HUES48 (cell line): ENCODE measurements at regions not wholly inside any gene's neighbourhood (a gene's known extent, or its start where the extent isn't known, plus 50 kb on each side); places are given as distances from the start of the nearest gene placed in this dataset.

Experiments
- H3K27ac ChIP-seq: one replicate; pipeline ENCODE4 v1.7.0; 2013; ENCODE audit warnings: low read depth, low read length, inconsistent platforms
- H3K27me3 ChIP-seq: 2 replicates; pipeline ENCODE4 v1.6.1; 2013; ENCODE audit warnings: mild to moderate bottlenecking, low read length; ENCODE audit not compliant: control insufficient read depth, insufficient read depth
- H3K36me3 ChIP-seq: 2 replicates; pipeline ENCODE4 v1.6.1; 2013; ENCODE audit warnings: low read length; ENCODE audit not compliant: control insufficient read depth, insufficient read depth
- H3K4me1 ChIP-seq: 2 replicates; pipeline ENCODE4 v1.6.1; 2013; ENCODE audit warnings: mild to moderate bottlenecking, low read length; ENCODE audit not compliant: control insufficient read depth, insufficient read depth
- H3K4me3 ChIP-seq: 2 replicates; pipeline ENCODE4 v1.5.1; 2013; ENCODE audit warnings: mild to moderate bottlenecking, low read depth, low read length
- H3K9ac ChIP-seq: 2 replicates; pipeline ENCODE4 v1.6.1; 2013; ENCODE audit warnings: mild to moderate bottlenecking, low read depth, low read length, moderate library complexity
- H3K9me3 ChIP-seq: 2 replicates; pipeline ENCODE4 v1.6.1; 2013; ENCODE audit warnings: low read length; ENCODE audit not compliant: control insufficient read depth, insufficient read depth

DNA sequence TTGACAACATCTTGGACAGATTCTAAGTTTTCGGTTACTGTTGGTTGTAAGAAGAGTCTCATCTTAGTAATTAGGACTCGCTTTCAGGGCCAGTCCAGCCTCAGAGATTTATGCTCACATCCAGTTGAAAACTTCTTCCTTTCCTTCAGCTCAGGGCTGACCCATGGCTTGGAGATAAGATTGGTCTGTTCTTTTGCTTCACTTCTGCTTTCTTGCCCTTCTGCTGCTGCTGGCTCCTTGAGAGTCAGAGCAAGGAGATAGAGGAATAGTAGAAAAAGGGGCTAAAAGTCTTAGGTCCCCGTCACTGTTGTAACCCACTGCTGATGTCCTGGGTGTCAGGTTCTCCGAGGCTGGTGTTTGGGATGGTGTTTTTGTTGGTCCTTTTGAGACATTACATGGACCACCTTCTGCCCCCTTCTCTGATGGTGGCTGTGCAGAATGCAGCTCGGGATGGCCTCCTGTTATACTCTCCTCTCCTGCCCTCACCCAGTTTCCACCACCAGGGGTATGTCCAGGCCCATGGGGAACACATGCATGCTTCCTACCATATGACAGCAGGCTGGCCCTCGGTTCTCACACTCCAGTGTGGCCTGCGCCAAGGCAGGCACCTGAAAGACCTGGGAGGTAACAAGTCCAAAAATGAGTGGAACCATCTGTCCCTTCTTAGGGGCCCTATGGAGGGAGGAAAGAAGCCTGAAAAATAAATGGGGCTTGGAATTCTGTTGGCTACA, 67.8 kb upstream of the PCBD1 start:
- H3K36me3 ChIP-seq = no peaks in the 10 kb centered on the region
- no peak overlapping the region for H3K4me3 ChIP-seq
- H3K9ac ChIP-seq = no peak overlapping the region
- no peaks in the 10 kb centered on the region for H3K27me3 ChIP-seq
- H3K27ac ChIP-seq = no peak overlapping the region
- H3K4me1 ChIP-seq = no peaks in the 10 kb centered on the region
- no peaks in the 10 kb centered on the region for H3K9me3 ChIP-seq

DNA sequence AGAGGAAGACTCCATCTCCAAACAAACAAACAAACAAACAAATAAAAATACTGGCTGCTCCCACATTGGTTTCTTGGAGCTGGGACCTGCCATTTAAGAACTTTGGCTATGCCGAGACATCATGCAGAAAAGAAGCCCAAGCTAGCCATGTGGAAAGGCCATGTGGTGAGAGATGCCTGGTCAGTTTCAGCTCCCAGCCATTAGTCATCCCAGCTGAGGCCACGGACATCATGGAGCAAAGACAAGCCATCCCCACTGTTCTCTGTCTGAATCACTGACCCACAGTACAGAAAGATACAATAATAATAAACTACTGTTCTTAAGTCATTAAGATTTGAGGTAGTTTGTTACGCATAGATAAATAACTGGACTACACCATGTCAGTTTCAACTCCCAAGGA, 70.0 kb upstream of the PCBD1 start:
- Histone ChIP-seq H3K4me1 (no peaks in the 10 kb centered on the region), H3K27ac (no peak overlapping the region), H3K36me3 (no peaks in the 10 kb centered on the region), H3K27me3 (no peaks in the 10 kb centered on the region), H3K9me3 (no peaks in the 10 kb centered on the region), H3K9ac (no peak overlapping the region), H3K4me3 (no peak overlapping the region)

DNA sequence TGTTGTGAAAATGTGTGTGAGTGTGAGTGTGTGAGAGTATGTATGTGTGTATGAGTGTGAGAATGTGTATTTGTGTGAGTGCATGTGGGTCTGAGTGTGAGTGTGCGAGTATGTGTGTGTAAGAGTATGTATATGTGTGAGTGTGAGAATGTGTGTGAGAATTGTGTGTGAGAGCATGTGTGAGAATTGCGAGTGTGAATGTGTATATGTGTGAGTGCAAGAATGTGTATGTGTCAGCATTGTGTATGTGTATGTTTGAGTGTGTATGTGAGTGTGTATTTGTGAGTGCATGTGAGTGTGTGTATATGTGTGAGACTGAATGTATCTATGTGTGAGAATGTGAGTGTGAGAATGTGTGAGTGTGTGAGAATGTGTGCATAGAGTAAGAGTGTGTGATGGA, 72.0 kb upstream of the PCBD1 start:
- Histone ChIP-seq H3K9ac (no peak overlapping the region), H3K4me3 (no peak overlapping the region), H3K4me1 (no peaks in the 10 kb centered on the region), H3K27ac (no peak overlapping the region), H3K9me3 (no peaks in the 10 kb centered on the region), H3K36me3 (no peaks in the 10 kb centered on the region), H3K27me3 (no peaks in the 10 kb centered on the region)

DNA sequence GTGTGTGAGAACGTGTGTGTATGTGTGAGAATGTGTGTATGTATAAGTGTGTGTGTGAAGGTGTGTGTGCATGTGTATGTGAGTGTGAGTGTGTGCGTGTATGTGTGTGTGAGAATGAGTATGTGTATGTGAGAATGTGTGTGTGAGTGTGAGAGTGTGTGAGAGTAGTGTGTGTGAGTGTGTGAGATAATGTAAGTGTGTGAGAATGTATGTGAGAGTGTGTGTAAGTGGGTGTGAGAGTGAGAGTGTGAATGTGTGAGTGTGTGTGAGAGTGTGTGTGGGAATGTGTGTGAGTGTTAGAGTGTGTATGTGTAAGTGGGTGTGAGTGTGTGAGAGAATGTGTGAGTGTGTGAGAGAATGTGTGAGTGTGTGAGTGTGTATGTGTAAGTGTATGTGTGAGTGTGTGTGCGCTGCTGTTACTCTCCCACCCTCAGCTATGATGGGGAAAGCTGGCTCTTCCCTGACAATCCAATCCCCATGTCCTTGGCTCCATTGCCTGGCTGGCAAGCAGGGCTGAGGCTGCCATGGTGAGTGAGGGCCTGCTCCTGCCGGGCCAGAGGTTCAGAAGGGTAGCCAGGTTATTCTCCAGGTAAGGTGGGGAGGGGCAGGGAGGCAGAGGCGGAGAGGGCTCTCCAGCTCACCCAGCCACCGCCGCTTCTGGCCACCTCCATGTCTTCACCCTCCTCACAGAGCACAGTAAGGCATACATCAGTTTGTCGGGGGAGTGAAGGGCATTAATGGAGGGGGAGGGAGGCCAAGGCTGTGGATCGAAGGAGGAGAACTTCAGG, 72.6 kb upstream of the PCBD1 start:
- Histone ChIP-seq H3K4me3 (no peak overlapping the region), H3K36me3 (no peaks in the 10 kb centered on the region), H3K9ac (no peak overlapping the region), H3K4me1 (no peaks in the 10 kb centered on the region), H3K27ac (no peak overlapping the region), H3K27me3 (no peaks in the 10 kb centered on the region), H3K9me3 (no peaks in the 10 kb centered on the region)

DNA sequence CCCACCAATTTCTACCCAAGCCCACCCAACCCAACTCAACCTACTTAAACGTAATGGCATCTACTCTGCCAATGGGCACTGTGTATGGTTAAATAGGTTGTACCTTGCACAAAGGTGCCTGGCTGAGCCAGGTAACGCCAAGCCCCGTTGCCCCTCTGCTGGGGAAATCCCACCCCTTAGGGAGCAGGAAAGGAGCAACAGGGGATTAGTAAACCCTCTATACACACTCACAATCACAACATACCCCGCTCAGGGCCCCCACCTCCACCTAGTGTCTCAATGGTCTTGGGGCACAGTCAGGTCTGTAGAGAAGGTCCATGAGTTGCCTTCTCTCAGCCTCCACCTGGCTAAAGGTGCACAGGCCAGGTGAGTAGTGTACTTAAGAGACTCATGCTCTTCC, 74.3 kb upstream of the PCBD1 start:
- H3K9ac ChIP-seq = no peak overlapping the region
- no peaks in the 10 kb centered on the region for H3K36me3 ChIP-seq
- H3K27me3 ChIP-seq = no peaks in the 10 kb centered on the region
- H3K4me1 ChIP-seq = no peaks in the 10 kb centered on the region
- no peak overlapping the region for H3K4me3 ChIP-seq
- no peaks in the 10 kb centered on the region for H3K9me3 ChIP-seq
- no peak overlapping the region for H3K27ac ChIP-seq

DNA sequence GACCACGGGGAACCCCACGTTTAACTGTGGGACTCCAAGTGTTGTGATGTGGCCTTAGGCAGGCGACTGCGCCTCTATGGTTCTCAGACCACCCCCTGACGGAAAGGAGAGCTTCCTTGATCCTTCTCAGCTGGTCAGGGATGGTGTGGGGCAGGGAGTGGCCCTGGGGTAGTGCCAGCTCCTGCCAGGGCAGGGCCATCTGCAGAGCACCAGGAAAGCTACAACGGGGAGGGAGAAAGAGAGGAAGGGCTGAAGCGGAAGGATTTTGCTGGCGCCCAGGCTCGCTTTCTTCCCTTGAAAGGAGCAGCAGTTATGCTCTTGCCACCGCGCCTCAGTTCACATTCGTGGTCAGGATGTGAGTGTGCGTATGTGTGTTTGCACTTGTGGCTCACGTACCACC, 74.9 kb upstream of the PCBD1 start:
- Histone ChIP-seq H3K36me3 (no peaks in the 10 kb centered on the region), H3K9ac (no peak overlapping the region), H3K27me3 (no peaks in the 10 kb centered on the region), H3K27ac (no peak overlapping the region), H3K4me1 (no peaks in the 10 kb centered on the region), H3K4me3 (no peak overlapping the region), H3K9me3 (no peaks in the 10 kb centered on the region)

DNA sequence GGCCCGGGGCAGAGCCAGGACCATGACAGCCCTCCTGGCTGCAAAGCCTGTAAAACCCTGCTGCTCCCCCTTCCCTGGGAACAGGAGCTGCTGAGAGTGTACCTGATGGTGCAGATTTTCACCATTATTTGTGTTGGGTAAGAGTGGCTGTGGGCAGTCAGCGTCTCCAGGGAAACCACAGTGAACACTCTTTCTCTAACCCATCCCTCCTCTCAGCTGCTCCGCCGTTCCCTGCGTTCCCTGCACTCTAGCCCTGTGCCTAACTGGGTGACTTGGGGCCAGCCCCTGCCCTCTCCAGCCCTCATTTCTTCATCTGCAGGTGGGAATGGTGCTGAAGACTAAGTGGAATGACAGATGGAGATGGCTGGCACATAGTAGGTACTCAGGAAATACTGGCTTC, 75.9 kb upstream of the PCBD1 start:
- Histone ChIP-seq H3K4me1 (no peaks in the 10 kb centered on the region), H3K9ac (no peak overlapping the region), H3K27me3 (no peaks in the 10 kb centered on the region), H3K4me3 (no peak overlapping the region), H3K27ac (no peak overlapping the region), H3K9me3 (no peaks in the 10 kb centered on the region), H3K36me3 (no peaks in the 10 kb centered on the region)

DNA sequence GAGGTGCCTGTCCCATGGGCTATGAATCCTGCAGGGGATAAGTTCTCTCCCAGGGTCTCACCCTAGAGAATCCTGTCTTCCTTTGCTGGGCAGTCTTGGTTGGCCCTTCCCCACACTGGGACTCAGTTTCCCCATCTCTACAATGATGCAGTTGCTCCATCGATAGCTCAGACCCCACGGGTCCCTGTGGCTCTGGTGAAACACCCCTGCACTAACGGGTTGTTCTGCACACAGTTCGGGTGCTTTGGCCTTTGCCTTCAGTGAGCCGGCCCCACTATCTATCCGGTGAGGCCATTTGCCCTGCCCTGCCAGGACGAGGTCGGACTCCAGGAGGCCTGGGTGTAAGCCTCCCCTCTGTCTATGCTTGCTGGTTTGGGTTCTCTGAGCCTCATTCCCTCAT, 76.5 kb upstream of the PCBD1 start:
- no peak overlapping the region for H3K27ac ChIP-seq
- H3K36me3 ChIP-seq = no peaks in the 10 kb centered on the region
- H3K9me3 ChIP-seq = no peaks in the 10 kb centered on the region
- H3K4me1 ChIP-seq = no peaks in the 10 kb centered on the region
- no peak overlapping the region for H3K4me3 ChIP-seq
- no peaks in the 10 kb centered on the region for H3K27me3 ChIP-seq
- no peak overlapping the region for H3K9ac ChIP-seq

DNA sequence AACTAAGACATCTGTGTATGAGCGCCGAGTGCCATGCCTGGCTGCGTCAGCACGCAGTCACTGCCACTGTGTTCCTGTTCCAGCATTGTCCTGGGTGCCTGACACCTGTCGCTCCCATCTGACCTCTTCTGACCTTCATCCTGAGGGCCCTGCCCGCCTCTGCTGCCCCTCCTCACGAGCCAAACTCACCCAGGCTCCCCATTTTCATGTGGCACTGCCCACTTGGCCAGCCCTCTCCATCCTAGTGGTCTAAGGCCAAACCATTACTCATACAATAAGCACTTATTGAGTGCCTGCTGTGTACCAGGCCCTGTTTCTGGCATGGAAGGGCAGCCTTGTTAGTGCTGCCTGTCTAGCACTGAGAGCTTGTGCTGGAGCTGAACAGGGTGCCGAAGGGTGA, 77.2 kb upstream of the PCBD1 start:
- H3K27me3 ChIP-seq = no peaks in the 10 kb centered on the region
- H3K27ac ChIP-seq = no peak overlapping the region
- no peaks in the 10 kb centered on the region for H3K9me3 ChIP-seq
- H3K9ac ChIP-seq = no peak overlapping the region
- no peaks in the 10 kb centered on the region for H3K36me3 ChIP-seq
- no peak overlapping the region for H3K4me3 ChIP-seq
- peaks cover 4% of the 10 kb centered on the region for H3K4me1 ChIP-seq

DNA sequence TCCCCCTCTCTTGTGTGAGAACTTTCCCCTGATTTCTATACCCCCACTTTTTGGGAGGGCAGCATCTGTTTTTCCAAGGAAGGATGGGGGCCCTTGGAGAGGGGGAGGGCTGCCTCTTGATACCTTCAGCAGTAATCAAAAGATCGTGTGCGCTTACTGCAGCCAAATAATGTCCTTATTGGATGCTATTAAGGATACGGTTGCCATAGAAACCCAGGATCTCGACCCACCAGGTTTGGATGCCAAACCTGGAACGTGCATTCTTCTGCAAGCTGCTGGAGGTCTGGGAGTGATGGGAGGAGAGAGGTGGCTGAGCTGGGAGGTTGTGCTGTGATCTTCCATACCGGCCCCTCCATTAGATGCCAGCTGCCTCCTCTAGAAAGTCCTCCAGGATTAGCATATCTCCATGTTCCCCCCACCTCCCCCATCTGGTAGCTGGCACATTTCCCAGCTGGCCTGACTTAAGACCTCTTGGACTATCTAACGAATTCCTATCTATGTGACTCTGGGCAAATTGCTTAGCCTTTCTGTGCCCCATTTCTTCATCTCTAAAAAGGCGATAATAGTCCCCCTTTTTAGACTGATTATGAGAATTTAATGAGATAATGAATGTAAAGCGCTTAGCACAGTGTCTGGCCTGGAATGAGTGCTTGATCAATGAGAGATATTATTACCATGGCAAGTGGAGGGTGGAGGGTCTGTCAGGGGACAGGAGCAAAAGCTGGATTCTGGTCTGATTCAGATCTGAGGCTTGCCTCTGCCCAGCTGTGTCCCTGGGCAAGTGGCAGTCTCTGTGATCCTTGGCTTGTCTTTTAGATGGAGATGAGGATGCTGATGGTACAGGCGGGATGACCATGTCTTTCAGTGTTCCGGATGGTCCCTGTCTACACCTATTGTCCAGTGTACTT, 78.5 kb upstream of the PCBD1 start:
- no peaks in the 10 kb centered on the region for H3K27me3 ChIP-seq
- no peak overlapping the region for H3K27ac ChIP-seq

More for the DNA sequence above, 78.5 kb upstream of the PCBD1 start:
- Histone ChIP-seq H3K4me1 (peaks cover 6% of the 10 kb centered on the region), H3K9me3 (peaks cover 6% of the 10 kb centered on the region), H3K36me3 (no peaks in the 10 kb centered on the region), H3K9ac (no peak overlapping the region), H3K4me3 (no peak overlapping the region)
